ENCODE measurements at regions not wholly inside any gene's neighbourhood (a gene's known extent, or its start where the extent isn't known, plus 50 kb on each side); places are given as distances from the start of the nearest gene placed in this dataset.

GRCh38 chr4:159444678-159445077 lies 341.8 kb downstream of the RAPGEF2 start:
- DNase-seq (ENCODE audit: low spot score), result no peak

GRCh38 chr4:159445692-159446091 lies 342.8 kb downstream of the RAPGEF2 start:
- DNase-seq (ENCODE audit: low spot score), result no peak

- DNase-seq (ENCODE audit: low spot score), result peak; percentile 73
These were observed 343.5 kb downstream of the RAPGEF2 start for GRCh38 chr4:159446266-159446976.

DNA sequence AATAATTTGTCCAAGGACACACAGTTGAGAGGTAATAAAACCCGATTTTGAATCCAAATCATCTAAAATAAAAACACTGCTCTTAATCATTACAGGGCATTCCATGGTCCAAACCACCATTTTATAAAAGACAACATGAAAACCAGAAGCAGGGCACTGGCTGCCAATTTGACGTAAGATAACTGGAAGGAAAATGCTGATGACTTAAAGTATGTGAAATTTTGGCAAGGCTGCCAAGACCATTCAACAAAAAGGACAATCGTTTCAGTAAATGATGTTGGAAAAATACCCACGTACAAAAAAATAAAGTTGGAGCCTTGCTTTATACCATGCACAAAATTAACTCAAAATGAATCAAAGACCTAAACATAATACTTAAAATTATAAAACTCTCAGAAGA lies 344.4 kb downstream of the RAPGEF2 start:
- no peak for DNase-seq (ENCODE audit: low spot score)

DNA sequence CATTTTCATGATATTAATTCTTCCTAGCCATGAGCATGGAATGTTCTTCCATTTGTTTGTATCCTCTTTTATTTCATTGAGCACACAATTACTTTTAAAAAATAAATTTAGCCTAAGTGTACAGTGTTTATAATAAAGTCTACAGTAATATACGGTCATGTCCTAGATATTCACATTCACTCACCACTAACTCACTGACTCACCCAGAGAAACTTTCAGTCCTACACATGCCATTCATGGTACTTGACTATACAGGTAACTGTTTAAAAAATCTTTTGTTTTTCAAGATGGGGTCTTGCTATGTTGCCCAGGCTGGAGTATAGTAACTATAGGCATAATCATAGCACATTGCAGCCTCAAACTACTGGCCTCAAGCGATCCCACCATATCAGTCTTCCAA lies 348.1 kb downstream of the RAPGEF2 start:
- no peak for DNase-seq (ENCODE audit: low spot score)

DNA sequence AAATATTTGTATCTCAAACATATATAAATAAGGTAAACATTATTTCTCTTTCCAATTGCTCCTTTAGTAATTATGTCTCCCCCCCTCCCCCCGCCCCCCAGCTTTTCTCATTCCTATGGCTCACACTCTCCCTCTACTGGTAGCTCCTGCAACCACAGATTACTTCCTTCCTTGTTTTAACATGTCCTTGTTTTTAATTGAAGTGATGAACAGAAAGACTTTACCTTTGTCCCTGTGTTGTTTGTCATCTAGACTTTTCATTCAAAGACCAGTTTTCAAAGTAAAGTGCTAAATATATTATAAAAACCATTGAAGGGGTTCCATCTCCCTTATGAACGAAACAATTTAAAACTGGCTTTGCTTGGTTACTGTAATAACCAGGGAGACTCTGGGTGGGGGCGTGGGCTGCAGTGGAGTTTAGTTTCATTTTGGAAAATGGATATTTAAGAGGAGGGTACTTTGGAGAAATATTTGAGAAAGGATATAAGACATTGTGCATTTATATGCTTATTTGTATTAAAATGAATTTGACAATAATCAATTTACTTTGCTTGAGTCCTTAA lies 352.9 kb downstream of the RAPGEF2 start:
- peak; percentile 7 for DNase-seq (ENCODE audit: low spot score)

DNA sequence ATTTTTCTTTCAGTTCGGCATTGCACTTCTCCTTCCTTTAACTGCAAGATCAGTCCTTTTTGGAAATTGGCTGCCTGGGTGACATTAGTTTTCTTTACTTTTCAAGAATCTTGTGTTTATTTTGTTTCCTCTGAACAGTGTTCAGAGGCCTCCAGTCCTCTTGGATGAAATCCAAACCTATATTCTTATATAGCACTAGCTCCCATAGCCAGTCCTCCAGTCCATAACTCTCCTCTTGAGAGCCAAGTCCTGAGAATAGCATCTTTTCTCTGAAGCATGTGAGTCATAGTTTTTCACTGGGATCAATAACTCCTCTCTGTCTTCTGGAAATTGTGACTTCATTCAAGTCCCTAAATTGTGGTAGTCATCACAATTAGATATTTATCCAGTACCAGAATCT lies 357.5 kb downstream of the RAPGEF2 start:
- DNase-seq (ENCODE audit: low spot score), result no peak

- DNase-seq (ENCODE audit: low spot score), result no peak
These were observed 360.4 kb downstream of the RAPGEF2 start for GRCh38 chr4:159463235-159463634.

DNA sequence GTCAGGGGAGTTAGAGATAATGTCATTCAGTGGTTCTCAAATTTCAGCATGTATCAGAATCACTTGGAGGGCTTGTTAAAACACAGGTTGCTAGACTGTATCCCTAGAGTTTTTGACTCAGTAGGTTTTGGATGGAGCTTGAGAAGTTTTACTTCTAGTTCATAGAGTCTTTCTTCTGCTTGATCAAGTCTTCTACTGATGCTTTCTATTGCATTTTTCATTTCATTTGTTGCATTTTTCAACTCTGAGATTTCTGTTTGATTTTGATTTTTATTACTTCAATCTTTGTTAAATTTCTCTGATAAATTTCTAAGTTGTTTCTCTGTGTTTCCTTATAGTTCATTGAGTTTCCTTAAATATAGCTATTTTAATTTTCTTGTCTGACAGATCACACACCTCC lies 361.4 kb downstream of the RAPGEF2 start:
- DNase-seq (ENCODE audit: low spot score), result no peak

GRCh38 chr4:159476886-159477285 lies 374.0 kb downstream of the RAPGEF2 start:
- DNase-seq (ENCODE audit: low spot score), result no peak

GRCh38 chr4:159480826-159481225 lies 377.9 kb downstream of the RAPGEF2 start:
- no peak for DNase-seq (ENCODE audit: low spot score)

DNA sequence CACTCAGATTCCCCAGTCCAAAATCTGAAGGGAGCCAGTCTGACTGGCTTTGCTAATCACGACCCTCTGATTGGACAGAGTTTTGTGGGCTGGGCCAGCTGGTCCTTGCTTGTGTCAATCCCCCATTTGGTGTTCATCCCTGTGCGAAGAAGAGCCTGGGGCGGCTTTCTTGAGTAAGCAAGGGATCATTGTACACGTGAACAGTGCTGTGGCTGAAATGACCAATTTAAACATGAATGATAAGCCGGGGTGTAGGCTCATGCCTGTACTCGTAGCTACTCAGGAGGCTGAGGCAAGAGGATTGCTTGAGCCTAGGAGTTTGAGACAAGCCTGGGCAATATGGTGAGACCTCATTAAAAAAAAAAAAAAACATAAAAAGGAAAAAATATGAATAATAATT lies 379.1 kb downstream of the RAPGEF2 start:
- no peak for DNase-seq (ENCODE audit: low spot score)

DNA sequence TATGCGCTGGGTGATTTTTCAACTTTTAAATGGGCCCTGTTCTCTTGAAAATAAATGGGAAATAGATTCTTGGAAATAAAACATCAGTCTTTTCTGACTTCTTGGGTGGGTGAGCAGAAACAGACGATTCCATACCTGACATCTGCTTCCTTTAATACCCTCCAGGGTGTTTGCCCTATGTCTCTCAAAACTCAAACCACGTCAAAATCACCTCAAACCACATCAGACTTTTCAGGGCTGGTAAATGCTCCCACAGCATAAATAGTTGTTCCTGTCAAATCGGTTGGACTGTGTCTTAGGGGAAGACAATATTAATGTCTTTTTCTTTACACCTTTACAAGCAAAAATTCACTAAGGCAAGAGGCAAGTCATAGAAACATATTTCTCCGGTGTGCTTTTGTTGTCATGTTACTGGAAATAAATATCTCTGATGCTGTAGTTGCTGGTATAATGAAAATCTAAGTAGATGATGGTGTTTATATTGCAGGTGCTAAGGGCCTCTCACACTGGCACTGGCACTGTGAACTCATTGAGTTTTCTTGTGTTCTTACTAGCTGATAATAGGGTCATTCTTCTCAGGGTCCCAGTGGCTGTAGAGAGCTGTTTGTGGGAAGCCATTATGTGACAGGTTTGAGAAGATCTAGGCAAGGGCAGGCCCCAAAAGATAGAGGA lies 380.4 kb downstream of the RAPGEF2 start:
- DNase-seq (ENCODE audit: low spot score), result no peak

DNA sequence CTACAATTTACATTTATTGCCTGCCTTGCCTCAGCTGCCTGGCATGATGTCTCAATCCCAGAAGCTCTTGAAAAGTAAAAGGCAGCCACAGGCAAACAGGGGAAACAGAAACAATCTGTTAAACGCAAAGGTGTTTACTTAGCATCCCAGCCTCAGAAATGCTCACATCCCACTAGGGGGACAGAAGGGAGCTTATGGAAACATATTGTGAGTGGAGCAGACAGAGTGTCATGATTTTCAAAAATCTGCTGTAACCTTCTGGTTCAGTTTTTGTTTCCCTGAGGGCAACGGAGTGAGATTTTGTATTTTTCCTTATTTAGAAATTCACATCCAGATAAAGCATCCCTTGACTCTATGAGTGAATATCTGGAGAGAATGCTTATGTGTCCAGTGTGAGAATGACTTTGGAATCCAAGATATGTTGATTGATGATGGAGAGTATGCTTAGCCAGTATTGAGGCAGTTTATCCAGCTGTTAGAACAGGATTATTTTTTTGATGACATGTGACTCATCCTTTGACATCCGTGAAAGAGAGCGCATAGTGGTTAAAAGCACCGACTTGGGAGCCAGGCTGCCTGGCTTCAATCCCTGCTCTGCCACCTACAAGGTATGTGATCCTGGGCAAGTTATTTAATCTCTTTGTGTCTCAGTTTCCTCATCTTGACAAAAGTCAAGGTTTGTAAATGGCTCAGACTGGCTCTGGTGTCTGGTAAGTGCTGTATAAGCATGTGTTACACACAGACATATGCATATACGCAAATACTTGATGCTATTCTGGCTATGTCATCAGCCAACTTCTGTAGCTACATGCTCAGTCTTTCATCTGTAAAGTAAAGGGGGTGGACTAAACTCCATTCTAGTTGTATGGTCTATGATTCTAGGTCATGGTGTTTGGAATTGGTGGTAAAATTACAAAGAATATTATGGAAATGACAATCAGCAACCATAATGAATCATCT lies 381.2 kb downstream of the RAPGEF2 start:
- DNase-seq (ENCODE audit: low spot score), result no peak

DNA sequence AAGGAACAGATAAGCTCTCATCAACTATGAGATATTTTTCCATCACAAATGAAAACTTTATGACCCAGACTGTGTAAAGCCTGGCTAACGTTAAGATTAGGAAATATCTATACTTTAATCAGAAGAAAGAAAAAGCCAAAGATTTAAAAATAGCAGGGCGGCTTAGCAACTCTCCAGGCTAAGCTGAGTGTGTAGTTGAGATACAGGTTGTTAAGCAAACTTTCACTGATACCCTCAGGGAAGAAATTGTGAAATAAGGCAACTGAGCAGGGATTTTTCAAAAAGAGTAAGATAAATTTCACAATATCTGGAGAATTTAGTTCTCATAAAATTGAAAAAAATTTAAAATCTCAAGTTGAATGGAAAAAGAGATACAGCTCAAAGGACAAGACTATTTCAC lies 382.0 kb downstream of the RAPGEF2 start:
- no peak for DNase-seq (ENCODE audit: low spot score)

DNA sequence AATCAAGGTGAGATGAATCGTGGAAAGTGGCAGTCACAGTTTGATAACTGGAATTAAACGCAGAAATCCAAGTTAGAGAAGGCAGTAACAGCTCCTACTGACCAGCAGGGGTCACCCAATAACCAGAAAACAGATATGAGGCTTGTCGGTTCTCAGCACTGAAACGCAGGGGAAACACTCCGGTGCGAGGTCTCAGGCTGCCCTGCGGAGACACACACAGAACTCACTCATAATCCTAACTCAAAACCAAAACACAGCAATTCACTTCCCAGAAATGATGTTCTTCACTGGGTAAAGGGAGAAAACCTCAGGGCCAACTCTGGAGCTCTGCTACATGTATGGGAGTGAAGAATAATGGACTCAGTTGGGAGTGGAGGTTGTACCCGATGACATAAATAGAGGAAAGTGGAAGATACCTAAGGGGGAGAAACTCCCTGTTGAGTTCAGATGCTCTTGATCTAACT lies 384.4 kb downstream of the RAPGEF2 start:
- peak; percentile 56 for DNase-seq (ENCODE audit: low spot score)

DNA sequence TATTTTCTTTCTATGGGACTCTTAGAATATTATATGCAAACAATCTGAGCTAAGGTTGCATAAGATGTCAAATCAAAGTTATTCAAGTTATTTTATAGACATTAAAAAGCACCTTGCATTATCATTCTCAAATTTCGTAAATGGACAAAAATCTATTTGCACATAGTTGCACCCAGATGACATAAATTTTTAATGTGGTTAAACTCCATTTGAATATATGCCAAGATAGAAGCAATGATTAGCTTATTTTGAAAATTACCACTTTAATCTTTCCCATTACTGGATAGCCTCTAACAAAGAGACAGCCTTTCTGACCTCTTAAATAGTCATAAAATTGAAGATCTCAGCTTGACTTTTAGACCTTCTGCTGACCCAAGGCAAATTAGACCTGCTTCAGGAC lies 386.8 kb downstream of the RAPGEF2 start:
- DNase-seq (ENCODE audit: low spot score), result no peak

GRCh38 chr4:159495515-159496236 lies 392.8 kb downstream of the RAPGEF2 start:
- DNase-seq (ENCODE audit: low spot score), result no peak

DNA sequence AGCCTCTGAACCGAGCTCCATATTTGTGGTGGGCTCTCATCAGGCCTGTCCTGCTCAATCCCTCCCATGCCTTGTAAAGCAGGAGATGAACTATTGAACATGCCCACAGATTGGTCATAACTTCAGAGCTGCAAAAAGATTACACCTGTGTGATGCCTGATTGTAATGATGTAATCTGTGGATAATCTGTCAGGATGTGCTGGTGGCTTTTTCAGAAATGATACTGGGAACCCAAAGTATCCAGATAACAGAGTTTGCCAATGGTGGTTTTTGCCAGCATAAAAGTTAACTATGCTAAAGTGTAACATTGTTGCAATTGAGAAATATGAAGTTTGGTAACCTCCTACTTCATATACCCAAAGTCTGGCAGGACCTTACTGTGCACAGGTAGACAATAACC lies 393.4 kb downstream of the RAPGEF2 start:
- no peak for DNase-seq (ENCODE audit: low spot score)

GRCh38 chr4:159497936-159498335 lies 395.1 kb downstream of the RAPGEF2 start:
- no peak for DNase-seq (ENCODE audit: low spot score)

DNA sequence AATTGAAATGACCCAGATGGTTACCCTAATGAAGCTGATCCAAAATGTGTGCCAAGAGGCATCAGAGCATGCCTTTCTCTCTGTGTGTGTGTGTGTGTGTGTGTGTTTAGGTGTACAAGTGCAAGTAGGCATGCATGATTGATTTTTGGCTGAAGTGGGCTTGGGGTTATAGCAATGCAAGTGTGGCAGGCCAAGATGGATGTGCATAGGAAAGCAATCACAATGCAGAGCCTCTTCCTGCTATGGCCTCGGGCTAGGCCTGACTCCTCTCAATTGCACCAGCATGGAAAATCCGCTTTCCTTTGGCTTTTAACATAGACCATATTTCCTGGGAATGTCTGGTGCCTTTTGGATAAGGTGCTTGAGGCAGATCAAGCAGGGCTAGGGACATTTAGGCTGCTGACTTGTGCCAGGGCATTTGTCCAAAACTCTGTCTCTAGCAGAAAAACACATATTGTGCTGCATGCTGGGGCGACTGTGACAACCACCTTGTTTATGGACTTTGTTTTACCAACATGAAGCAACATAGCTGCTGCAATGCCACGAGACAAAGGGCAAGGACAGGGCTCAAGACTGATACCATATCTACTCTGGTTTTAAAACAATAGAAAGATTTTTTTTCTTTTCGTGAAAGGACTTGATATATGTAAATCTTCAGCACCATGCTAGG lies 395.7 kb downstream of the RAPGEF2 start:
- DNase-seq (ENCODE audit: low spot score), result no peak

Data from putamen (tissue), 1 donor.